ENCODE measurements at regions not wholly inside any gene's neighbourhood (a gene's known extent, or its start where the extent isn't known, plus 50 kb on each side); places are given as distances from the start of the nearest gene placed in this dataset.

DNA sequence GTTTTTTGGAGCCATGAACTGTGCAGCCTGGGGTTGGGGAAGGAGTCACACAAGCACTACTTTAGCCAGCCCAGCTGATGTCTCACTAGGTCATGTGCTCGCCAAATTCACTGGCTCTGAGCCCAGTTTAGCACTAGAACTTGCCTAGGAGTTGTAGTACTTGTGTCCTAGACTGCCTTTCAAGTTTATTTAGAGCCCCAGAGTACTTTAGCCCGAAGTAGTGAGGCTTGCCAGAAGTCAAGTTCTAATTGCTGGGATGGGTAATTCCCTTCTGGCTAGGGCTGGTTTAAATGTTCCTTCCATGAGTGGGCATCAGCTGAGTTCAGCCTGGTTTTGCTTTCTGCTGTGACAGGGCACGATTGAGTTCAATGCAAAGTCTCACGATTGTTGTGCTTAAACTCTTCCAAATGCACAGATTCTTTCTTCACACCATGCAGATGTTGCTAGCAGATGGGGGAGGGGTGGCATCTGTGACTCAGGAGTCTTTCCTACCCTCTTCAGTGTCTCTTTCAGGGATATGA lies 228.2 kb upstream of the ZPLD1 start:
- no peak overlapping the region for H3K4me3 Mint-ChIP-seq
- ATAC-seq (replicated peaks) (no peak), DNase-seq (no peak)
- H3K9me3 Mint-ChIP-seq = no peaks in the 10 kb centered on the region
- H3K27me3 Mint-ChIP-seq = peaks cover 21 to 22% of the 10 kb centered on the region in 2 donors
- H3K36me3 Mint-ChIP-seq (ENCODE audit: insufficient read depth) = no peaks in the 10 kb centered on the region
- no peak overlapping the region for H3K27ac Mint-ChIP-seq
- no peaks in the 10 kb centered on the region for H3K4me1 Mint-ChIP-seq (ENCODE audit: low read depth in 2 of 2)

DNA sequence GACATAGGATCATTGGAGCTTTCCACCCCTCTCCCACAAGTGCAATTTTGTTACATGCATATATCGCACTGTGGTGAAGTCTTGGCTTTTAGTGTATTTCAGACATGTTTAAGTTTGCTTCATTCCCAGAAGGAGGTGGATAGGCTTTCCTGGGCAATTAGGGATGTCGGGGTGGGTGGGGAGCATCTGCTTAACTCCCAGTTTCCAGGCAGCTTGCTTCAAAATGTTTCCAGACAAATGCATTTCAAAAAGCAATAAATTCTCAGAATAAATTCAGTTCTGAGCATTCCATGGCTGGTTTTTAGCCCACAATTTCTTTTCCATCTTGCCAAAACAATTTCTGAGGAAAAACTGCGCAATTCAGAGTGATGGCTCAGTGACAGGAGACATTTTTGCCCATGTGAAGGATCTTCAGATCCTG lies 227.7 kb upstream of the ZPLD1 start:
- no peak for ATAC-seq (replicated peaks)
- H3K27ac Mint-ChIP-seq = no peak overlapping the region
- DNase-seq = no peak
- H3K4me3 Mint-ChIP-seq = no peak overlapping the region
- H3K9me3 Mint-ChIP-seq = no peaks in the 10 kb centered on the region
- H3K36me3 Mint-ChIP-seq (ENCODE audit: insufficient read depth) = no peaks in the 10 kb centered on the region
- no peaks in the 10 kb centered on the region for H3K4me1 Mint-ChIP-seq (ENCODE audit: low read depth in 2 of 2)
- peaks cover 27% of the 10 kb centered on the region in 2 donors for H3K27me3 Mint-ChIP-seq

DNA sequence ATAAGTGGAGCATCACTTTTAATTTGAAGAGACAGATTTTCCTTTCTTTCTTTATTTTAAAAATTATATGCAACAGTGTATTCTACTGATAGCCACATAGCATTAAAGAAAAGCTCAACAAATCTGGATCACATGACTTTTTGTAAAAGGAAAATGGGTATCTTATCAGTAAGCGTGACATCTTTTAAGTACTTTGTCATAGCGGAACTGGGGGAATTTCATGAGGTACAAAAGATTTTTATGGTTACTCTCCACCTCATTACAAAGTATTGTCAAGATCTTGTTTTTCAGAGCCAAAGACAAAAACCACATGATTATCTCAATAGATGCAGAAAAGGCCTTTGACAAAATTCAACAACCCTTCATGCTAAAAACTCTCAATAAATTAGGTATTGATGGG lies 219.6 kb upstream of the ZPLD1 start:
- Mint-ChIP-seq H3K27ac (no peak overlapping the region), H3K27me3 (peaks cover 23 to 34% of the 10 kb centered on the region in 2 donors), H3K9me3 (no peaks in the 10 kb centered on the region), H3K36me3 (ENCODE audit: insufficient read depth) (no peaks in the 10 kb centered on the region), H3K4me3 (no peak overlapping the region), H3K4me1 (ENCODE audit: low read depth in 2 of 2) (no peaks in the 10 kb centered on the region)
- ATAC-seq (replicated peaks) = no peak
- no peak for DNase-seq

DNA sequence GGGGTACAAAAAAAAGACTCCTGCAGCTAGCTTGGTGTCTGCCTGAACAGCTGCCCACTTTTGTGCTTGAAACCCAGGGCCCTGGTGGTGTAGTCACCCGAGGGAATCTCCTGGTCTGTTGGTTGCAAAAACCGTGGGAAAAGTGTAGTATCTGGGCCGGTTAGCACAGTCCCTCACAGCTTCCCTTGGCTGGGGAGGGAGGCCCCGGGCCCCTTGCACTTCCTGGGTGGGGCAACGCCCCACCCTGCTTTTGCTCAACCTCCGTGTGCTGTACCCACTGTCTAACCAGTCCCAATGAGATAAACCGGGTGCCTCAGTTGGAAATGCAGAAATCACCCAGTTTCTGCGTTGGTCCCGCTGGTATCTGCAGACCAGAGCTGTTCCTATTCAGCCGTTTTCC lies 211.7 kb upstream of the ZPLD1 start:
- DNase-seq = no peak
- Mint-ChIP-seq H3K27me3 (peaks cover 4 to 36% of the 10 kb centered on the region in 2 donors), H3K4me1 (ENCODE audit: low read depth in 2 of 2) (peaks cover 0 to 5% of the 10 kb centered on the region in 2 donors), H3K4me3 (no peak overlapping the region), H3K9me3 (no peaks in the 10 kb centered on the region), H3K27ac (peak overlapping the region in 1 of 2 donors; percentile 11), H3K36me3 (ENCODE audit: insufficient read depth) (peaks cover 2% of the 10 kb centered on the region)
- ATAC-seq (replicated peaks) = peak; percentile 26

DNA sequence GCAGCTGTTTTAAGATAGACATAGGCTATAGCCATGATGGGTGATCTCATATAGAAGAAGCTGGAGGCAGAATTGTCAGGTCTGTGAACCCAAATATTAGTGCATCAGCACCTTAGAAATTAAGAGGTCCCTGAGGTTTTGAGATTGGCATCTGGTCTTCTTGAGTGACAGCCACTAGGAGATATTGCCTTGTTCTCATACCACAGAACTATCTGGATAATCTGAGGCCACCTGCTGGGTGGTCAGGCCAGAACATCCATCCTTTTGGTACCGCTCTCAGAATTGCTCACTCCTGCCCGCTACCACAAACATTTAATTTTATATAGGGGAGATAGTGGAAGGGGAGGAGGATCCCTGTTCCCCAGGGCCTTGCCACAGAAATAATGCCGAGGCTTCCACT lies 210.6 kb upstream of the ZPLD1 start:
- Mint-ChIP-seq H3K4me1 (ENCODE audit: low read depth in 2 of 2) (peaks cover 1 to 5% of the 10 kb centered on the region in 2 donors), H3K27me3 (peaks cover 4 to 38% of the 10 kb centered on the region in 2 donors), H3K27ac (no peak overlapping the region), H3K36me3 (ENCODE audit: insufficient read depth) (peaks cover 2% of the 10 kb centered on the region), H3K4me3 (no peak overlapping the region), H3K9me3 (no peaks in the 10 kb centered on the region)
- no peak for ATAC-seq (replicated peaks)
- no peak for DNase-seq

DNA sequence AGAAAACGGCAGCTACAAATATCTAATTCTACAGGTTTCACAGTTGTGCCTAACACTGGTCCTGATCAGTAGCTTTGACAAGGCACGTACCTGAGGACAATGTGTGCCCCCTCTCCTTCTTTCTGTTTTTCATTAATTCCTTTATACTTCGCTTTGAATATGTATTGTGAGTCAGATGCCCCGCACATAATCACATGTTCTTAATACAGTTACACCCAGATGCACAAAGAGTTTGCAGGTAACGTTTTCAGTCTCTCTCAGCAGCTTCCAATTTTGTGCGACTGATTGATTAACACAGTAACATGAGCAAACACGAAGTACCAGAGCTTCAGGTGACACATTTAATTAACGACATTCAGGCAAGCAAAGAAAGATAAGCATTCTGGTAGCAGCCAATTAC lies 209.8 kb upstream of the ZPLD1 start:
- Mint-ChIP-seq H3K27ac (no peak overlapping the region), H3K27me3 (peaks cover 4 to 32% of the 10 kb centered on the region in 2 donors), H3K4me3 (no peak overlapping the region), H3K9me3 (no peaks in the 10 kb centered on the region), H3K4me1 (ENCODE audit: low read depth in 2 of 2) (peaks cover 5 to 7% of the 10 kb centered on the region in 2 donors), H3K36me3 (ENCODE audit: insufficient read depth) (peaks cover 2% of the 10 kb centered on the region)
- no peak for DNase-seq
- no peak for ATAC-seq (replicated peaks)

DNA sequence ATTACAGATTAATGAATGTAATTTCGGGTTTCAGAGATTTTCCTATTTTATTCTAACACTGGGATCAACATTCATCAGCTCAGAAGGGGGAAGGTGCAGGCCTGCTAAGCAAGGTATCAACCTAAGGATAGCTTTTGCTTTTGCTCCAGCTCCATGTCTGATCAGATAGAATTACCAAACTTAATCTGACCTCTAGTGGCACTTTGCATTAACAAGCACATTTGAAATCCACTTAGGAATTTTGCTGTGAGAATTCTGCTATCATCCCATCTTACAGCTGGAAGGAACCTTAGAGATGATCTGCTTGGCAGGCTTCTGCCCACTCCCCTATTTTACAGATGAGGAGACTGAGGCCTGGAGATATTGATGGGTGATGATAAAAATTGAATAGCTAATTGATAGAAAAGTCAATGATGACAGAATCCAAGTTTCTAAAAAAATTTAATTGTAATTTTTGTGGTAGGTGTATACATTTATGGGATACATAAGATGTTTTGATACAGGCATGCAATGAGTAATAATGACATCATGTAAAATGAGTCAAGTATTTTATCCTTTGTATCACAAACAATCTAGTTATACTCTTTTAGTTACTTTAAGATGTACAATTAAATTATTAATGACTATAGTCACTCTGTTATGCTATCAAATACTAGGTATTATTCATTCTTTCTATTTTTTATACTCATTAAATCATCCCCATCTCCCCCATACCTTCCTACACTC lies 209.2 kb upstream of the ZPLD1 start:
- H3K27me3 Mint-ChIP-seq = peaks cover 4 to 28% of the 10 kb centered on the region in 2 donors
- H3K27ac Mint-ChIP-seq = no peak overlapping the region
- no peak overlapping the region for H3K4me3 Mint-ChIP-seq
- no peaks in the 10 kb centered on the region for H3K9me3 Mint-ChIP-seq
- peaks cover 5 to 7% of the 10 kb centered on the region in 2 donors for H3K4me1 Mint-ChIP-seq (ENCODE audit: low read depth in 2 of 2)
- H3K36me3 Mint-ChIP-seq (ENCODE audit: insufficient read depth) = peaks cover 2% of the 10 kb centered on the region
- ATAC-seq (replicated peaks) (no peak), DNase-seq (no peak)

DNA sequence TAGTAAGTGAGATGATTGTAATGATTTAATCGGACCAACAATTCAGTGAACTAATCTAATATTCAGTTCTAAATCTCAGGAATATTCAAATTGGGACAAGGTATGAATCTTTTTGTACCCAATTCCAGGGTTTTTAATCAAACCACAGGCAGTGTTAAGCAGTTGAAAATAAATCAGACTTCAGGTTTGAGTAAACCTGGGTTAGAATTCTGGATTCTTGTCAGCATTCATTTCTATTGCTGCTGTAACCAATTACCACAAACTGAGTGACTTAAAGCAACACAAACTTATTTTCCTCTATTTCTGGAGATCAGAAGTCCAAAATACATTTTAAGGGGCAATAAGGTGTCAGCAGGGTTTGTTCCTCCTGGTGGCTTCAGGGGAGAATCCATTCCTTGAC lies 208.4 kb upstream of the ZPLD1 start:
- Mint-ChIP-seq H3K4me1 (ENCODE audit: low read depth in 2 of 2) (peaks cover 5 to 7% of the 10 kb centered on the region in 2 donors), H3K27me3 (peaks cover 4 to 28% of the 10 kb centered on the region in 2 donors), H3K27ac (no peak overlapping the region), H3K9me3 (no peaks in the 10 kb centered on the region), H3K4me3 (no peak overlapping the region), H3K36me3 (ENCODE audit: insufficient read depth) (peaks cover 2% of the 10 kb centered on the region)
- DNase-seq = no peak
- no peak for ATAC-seq (replicated peaks)

DNA sequence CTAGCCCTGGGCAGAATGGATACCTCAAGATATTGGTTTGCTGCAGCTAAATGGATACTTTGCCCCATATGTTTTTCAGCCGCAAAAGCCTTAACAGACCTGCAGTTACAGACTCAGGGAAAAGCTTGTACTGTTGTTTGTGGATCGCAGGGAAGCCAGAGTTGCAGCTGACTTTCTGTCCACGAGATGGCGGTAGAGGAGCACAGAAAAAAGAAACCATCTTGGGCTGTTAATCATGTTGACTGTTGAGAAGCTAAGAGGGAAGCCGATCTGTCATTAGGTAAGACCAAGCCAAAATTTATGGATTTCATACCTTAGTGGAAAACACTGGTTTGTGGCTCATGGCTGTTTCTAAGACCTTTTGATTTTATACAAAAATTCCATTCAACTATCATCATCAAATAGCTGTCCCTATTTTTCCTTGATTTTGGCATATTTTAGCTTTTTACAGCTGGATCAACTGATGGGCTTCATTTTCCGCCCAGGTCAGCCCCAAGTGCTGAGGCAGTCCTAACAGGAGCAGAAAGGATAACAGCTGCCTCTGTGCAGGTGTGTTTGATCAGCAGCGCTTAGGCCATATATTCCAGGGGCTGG lies 205.7 kb upstream of the ZPLD1 start:
- H3K27me3 Mint-ChIP-seq = peaks cover 4 to 17% of the 10 kb centered on the region in 2 donors
- DNase-seq = peak; percentile 70 to 81 (median 74)

DNA sequence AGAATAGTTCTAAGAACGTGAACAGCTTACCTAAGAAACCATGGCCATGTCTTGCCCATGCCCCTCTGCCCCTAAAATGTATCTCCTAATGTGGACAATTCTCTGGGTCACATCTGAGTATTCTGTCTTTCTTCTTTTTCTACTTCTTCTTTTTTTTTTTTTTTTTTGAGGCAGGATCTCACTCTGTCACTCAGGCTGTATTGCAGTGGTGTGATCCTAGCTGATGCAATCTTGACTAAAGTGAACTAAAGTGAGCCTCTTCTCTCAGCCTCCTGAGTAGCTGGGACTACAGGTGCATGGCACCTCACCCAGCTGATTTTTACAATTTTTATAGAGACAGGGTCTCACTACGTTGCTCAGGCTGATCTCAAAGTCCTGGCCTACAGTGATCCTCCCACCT lies 204.8 kb upstream of the ZPLD1 start:
- Mint-ChIP-seq H3K9me3 (no peaks in the 10 kb centered on the region), H3K4me1 (ENCODE audit: low read depth in 2 of 2) (peaks cover 0 to 7% of the 10 kb centered on the region in 2 donors), H3K4me3 (no peak overlapping the region), H3K27me3 (peaks cover 4 to 17% of the 10 kb centered on the region in 2 donors), H3K36me3 (ENCODE audit: insufficient read depth) (no peaks in the 10 kb centered on the region), H3K27ac (no peak overlapping the region)
- DNase-seq = no peak
- ATAC-seq (replicated peaks) = no peak

More for the DNA sequence above, 205.7 kb upstream of the ZPLD1 start:
- Mint-ChIP-seq H3K36me3 (ENCODE audit: insufficient read depth) (no peaks in the 10 kb centered on the region), H3K4me3 (no peak overlapping the region), H3K9me3 (no peaks in the 10 kb centered on the region), H3K4me1 (ENCODE audit: low read depth in 2 of 2) (peaks cover 0 to 7% of the 10 kb centered on the region in 2 donors), H3K27ac (no peak overlapping the region)
- ATAC-seq (replicated peaks) = peak; percentile 93

DNA sequence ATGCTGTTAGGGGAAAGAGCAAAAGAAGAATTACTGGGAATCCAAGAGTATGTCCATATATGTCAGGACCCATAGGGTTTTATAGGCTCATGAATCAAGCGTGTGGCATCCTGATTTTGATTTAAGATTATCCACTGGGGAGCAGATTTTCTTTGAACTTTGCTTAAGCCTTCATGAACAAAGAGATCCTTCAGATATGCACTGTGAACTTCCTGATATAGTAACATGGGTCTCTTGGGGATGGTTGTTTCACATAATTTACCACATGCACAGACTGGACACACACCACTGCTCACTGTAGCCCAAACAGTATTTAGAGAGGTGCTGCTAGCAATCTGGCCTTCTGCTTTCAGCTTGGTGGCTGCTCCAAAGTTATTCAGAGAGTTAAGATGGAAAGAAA lies 200.9 kb upstream of the ZPLD1 start:
- Mint-ChIP-seq H3K27ac (no peak overlapping the region), H3K36me3 (ENCODE audit: insufficient read depth) (no peaks in the 10 kb centered on the region), H3K4me1 (ENCODE audit: low read depth in 2 of 2) (peaks cover 0 to 10% of the 10 kb centered on the region in 2 donors)

DNA sequence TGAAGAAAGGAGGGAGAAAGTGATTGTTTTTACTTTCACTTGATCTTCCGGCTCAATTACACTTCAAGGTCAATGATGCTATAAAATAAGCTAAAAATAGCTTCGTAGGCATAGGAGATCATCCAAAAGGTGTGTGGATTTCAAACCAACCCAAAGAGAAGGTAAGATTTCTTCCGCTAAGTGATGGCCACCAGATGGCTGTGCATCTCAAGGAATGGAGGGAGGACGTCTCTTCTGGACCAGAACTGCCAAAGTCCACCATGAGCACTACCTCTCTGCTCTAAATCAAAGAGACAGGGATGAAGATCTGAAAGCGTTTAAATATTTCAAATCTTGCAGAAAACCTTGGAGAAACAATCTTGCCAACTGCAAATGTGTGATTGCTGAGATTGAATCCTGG lies 199.1 kb upstream of the ZPLD1 start:
- Mint-ChIP-seq H3K9me3 (no peaks in the 10 kb centered on the region), H3K36me3 (ENCODE audit: insufficient read depth) (no peaks in the 10 kb centered on the region), H3K27me3 (no peaks in the 10 kb centered on the region), H3K4me3 (no peak overlapping the region), H3K4me1 (ENCODE audit: low read depth in 2 of 2) (peaks cover 0 to 3% of the 10 kb centered on the region in 2 donors), H3K27ac (no peak overlapping the region)
- DNase-seq (peak in 1 of 3 experiments; percentile 25), ATAC-seq (replicated peaks) (no peak)

More for the DNA sequence above, 200.9 kb upstream of the ZPLD1 start:
- no peak overlapping the region for H3K4me3 Mint-ChIP-seq
- DNase-seq = no peak
- H3K27me3 Mint-ChIP-seq = no peaks in the 10 kb centered on the region
- no peaks in the 10 kb centered on the region for H3K9me3 Mint-ChIP-seq
- no peak for ATAC-seq (replicated peaks)

DNA sequence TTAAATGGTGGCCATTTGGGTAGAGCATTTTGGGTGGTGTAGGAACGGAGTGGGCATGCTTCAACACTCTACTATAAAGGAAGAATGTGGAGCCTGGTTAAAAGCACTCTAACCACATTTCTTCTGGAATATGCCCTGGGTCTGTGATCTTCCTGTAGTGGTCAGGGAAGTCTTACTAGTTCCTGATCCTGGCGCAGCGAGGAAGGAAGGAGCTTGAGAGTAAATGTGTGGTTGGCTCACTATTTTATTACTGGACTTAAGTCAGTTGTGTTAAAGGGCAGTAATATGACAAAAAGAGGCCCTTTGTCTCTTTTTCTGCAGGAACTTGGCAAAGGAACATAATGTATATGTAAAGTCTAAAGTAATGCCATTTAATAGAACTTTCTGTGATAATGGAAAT lies 197.6 kb upstream of the ZPLD1 start:
- H3K36me3 Mint-ChIP-seq (ENCODE audit: insufficient read depth) = no peaks in the 10 kb centered on the region
- no peaks in the 10 kb centered on the region for H3K9me3 Mint-ChIP-seq
- H3K4me3 Mint-ChIP-seq = no peak overlapping the region
- peaks cover 0 to 3% of the 10 kb centered on the region in 2 donors for H3K27me3 Mint-ChIP-seq
- ATAC-seq (replicated peaks) (no peak), DNase-seq (no peak)
- no peak overlapping the region for H3K27ac Mint-ChIP-seq
- H3K4me1 Mint-ChIP-seq (ENCODE audit: low read depth in 2 of 2) = peaks cover 0 to 3% of the 10 kb centered on the region in 2 donors

DNA sequence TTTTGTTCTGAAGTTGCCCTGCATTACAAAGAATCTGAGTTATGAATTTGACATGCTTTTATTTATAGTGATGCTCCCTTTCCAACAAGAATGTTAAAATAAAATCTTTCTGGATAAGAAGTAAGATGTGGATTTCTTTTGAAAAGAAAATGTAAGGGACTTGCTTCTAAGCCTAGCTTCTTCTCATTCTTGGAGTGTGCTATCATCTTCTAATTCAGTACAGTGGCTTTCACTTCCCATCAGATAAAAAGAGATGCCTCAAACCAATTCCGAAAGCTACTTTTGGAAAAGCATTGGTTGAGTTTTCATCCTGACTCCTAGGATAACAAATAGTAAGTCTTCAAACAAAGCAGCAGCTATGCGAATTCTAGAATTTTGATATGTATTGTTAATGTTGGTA lies 197.0 kb upstream of the ZPLD1 start:
- DNase-seq = no peak
- peaks cover 5 to 9% of the 10 kb centered on the region in 2 donors for H3K27me3 Mint-ChIP-seq
- no peaks in the 10 kb centered on the region for H3K9me3 Mint-ChIP-seq
- ATAC-seq (replicated peaks) = no peak
- no peak overlapping the region for H3K4me3 Mint-ChIP-seq
- H3K27ac Mint-ChIP-seq = no peak overlapping the region
- no peaks in the 10 kb centered on the region for H3K36me3 Mint-ChIP-seq (ENCODE audit: insufficient read depth)
- peaks cover 0 to 3% of the 10 kb centered on the region in 2 donors for H3K4me1 Mint-ChIP-seq (ENCODE audit: low read depth in 2 of 2)
